ENCODE measurements at regions not wholly inside any gene's neighbourhood (a gene's known extent, or its start where the extent isn't known, plus 50 kb on each side); places are given as distances from the start of the nearest gene placed in this dataset.

- TF ChIP-seq, protein P1, sequence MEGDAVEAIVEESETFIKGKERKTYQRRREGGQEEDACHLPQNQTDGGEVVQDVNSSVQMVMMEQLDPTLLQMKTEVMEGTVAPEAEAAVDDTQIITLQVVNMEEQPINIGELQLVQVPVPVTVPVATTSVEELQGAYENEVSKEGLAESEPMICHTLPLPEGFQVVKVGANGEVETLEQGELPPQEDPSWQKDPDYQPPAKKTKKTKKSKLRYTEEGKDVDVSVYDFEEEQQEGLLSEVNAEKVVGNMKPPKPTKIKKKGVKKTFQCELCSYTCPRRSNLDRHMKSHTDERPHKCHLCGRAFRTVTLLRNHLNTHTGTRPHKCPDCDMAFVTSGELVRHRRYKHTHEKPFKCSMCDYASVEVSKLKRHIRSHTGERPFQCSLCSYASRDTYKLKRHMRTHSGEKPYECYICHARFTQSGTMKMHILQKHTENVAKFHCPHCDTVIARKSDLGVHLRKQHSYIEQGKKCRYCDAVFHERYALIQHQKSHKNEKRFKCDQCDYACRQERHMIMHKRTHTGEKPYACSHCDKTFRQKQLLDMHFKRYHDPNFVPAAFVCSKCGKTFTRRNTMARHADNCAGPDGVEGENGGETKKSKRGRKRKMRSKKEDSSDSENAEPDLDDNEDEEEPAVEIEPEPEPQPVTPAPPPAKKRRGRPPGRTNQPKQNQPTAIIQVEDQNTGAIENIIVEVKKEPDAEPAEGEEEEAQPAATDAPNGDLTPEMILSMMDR (IDR thresholded peaks at IDR 0.05; ENCODE audit: control extremely low read depth, extremely low read depth, low read depth, missing control alignments) = no peak
- DNase-seq (ENCODE audit: extremely low spot score) = no peak
- CTCF ChIA-PET = no interaction called here
- POLR2A ChIA-PET = no interaction called here
These were observed 430.9 kb downstream of the IRX2 start for GRCh38 chr5:2320611-2321010.

DNA sequence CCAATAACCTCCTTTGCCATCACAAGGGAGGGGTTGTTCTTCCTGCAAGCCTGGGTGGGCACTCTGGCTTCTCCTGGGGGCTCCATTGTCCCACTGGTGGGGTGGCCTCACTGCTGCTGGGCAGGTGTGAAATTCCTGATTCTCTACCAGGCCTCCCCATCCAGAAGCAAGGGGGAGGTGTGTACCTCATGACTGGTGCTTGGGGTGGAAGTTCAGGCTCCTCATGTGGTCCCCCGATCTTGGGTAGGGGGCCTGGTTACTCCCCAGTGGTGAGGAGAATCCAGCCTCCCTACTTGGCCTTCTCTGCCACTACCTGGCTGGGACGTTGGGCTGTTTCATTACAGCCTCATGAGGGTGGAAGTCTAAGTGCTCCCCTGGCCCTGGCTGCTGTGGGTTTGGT lies 433.9 kb downstream of the IRX2 start:
- DNase-seq (ENCODE audit: extremely low spot score) = no peak
- TF ChIP-seq, protein P1 (IDR thresholded peaks at IDR 0.05; ENCODE audit: control extremely low read depth, extremely low read depth, low read depth, missing control alignments) = no peak
- CTCF ChIA-PET = no interaction called here
- POLR2A ChIA-PET = no interaction called here

DNA sequence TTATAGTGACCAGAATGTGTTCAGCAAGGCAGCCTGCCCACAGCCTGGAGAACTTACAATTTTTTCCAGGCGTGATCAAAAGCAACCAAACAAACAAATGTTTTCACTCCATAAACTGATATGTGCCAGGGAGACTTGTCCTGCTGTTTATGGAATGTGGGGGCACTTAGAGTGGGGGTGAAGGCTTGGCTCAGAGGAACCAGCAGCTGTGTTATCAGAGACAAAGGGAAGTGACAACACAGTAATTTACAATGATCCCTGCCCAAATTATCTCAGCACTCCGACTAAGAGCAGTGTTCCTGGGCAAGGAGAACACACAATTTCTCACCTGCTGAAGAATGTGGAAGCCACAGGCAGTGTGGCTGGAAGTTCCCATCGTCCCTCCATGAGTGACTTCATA lies 429.1 kb upstream of the IRX4 start:
- CTCF ChIA-PET = no interaction called here
- POLR2A ChIA-PET = no interaction called here
- DNase-seq (ENCODE audit: extremely low spot score) = no peak
- TF ChIP-seq, protein P1 (IDR thresholded peaks at IDR 0.05; ENCODE audit: control extremely low read depth, extremely low read depth, low read depth, missing control alignments) = no peak

- ChIA-PET CTCF (no interaction called here), POLR2A (no interaction called here)
- TF ChIP-seq, protein P1 (IDR thresholded peaks at IDR 0.05; ENCODE audit: control extremely low read depth, extremely low read depth, low read depth, missing control alignments) = no peak
- DNase-seq (ENCODE audit: extremely low spot score) = no peak
These were observed 428.2 kb upstream of the IRX4 start for GRCh38 chr5:2310946-2311345.

- TF ChIP-seq, protein P1 (IDR thresholded peaks at IDR 0.05; ENCODE audit: control extremely low read depth, extremely low read depth, low read depth, missing control alignments) = no peak
- DNase-seq (ENCODE audit: extremely low spot score) = no peak
- ChIA-PET POLR2A (no interaction called here), CTCF (no interaction called here)
These were observed 424.9 kb upstream of the IRX4 start for GRCh38 chr5:2307631-2308030.

DNA sequence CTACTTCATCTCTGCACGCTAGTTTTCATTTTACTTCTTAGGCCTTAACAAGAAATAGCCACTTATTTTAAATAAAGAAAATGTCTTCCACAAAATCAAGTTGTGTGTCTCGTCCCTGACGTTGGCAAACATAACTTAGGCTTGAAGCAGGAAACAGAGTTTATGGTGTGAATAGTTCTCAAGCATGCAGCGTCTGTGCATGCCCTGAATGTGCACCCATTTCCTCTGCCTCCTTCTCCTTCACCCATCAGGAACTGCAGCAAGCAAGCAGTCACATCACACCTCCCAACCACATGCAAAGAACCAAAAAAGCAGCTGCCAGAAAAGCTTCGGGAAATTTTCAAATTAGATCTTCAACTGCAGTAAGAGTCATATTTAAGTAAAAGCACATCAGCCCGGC lies 424.0 kb upstream of the IRX4 start:
- DNase-seq (ENCODE audit: extremely low spot score) = no peak
- TF ChIP-seq, protein P1 (IDR thresholded peaks at IDR 0.05; ENCODE audit: control extremely low read depth, extremely low read depth, low read depth, missing control alignments) = no peak
- ChIA-PET CTCF (no interaction called here), POLR2A (no interaction called here)
